ENCODE measurements at regions not wholly inside any gene's neighbourhood (a gene's known extent, or its start where the extent isn't known, plus 50 kb on each side); places are given as distances from the start of the nearest gene placed in this dataset.

- no peak for TF ChIP-seq TCF4 (CRISPR knock-in tag; IDR thresholded peaks at IDR 0.05; ENCODE audit: borderline replicate concordance)
- TF ChIP-seq ZNF70 (CRISPR knock-in tag; IDR thresholded peaks at IDR 0.05): no peak
- no peak for TF ChIP-seq ARNTL (CRISPR knock-in tag; IDR thresholded peaks at IDR 0.05; ENCODE audit: borderline replicate concordance, low read depth)
- TF ChIP-seq SNAI2 (CRISPR knock-in tag; IDR thresholded peaks at IDR 0.05): no peak
- no peak for TF ChIP-seq PATZ1 (CRISPR knock-in tag; IDR thresholded peaks at IDR 0.05; ENCODE audit: borderline replicate concordance)
- no peak for TF ChIP-seq TSHZ2 (CRISPR knock-in tag; IDR thresholded peaks at IDR 0.05)
- TF ChIP-seq RARB (CRISPR knock-in tag; IDR thresholded peaks at IDR 0.05): no peak
- no peak for TF ChIP-seq ZFP3 (CRISPR knock-in tag; IDR thresholded peaks at IDR 0.05)
- TF ChIP-seq GLIS3 (CRISPR knock-in tag; IDR thresholded peaks at IDR 0.05): no peak
- no peak for TF ChIP-seq CREB5 (CRISPR knock-in tag; IDR thresholded peaks at IDR 0.05; ENCODE audit: low read depth)
- TF ChIP-seq TOX (CRISPR knock-in tag; IDR thresholded peaks at IDR 0.05; ENCODE audit: borderline replicate concordance): no peak
- TF ChIP-seq CSRNP3 (CRISPR knock-in tag; IDR thresholded peaks at IDR 0.05): no peak
- TF ChIP-seq ZFP30 (CRISPR knock-in tag; IDR thresholded peaks at IDR 0.05): no peak
Measured at GRCh38 chr1:38559446-38560165, 300.0 kb downstream of the RRAGC start.

Measured in SK-N-SH treated with all-trans-retinoic acid at 6 μM for 48 hours (cell line).